ENCODE measurements at regions not wholly inside any gene's neighbourhood (a gene's known extent, or its start where the extent isn't known, plus 50 kb on each side); places are given as distances from the start of the nearest gene placed in this dataset.
"Not testable (repeated sequence)": the region's sequence is repeated elsewhere in the genome, so short reads cannot be mapped to it uniquely, and the experiment has no call there.

- no peak overlapping the region for H3K4me3 ChIP-seq (ENCODE audit: low read depth, low read length)
- no peak for TF ChIP-seq MAX (IDR thresholded peaks at IDR 0.05; ENCODE audit: low read depth, low read length)
- no peak for TF ChIP-seq CTCF (IDR thresholded peaks at IDR 0.05; ENCODE audit: low read depth, low read length)
- no peak for TF ChIP-seq MYC (IDR thresholded peaks at IDR 0.05; ENCODE audit: low read depth, low read length)
- TF ChIP-seq POLR2A (IDR thresholded peaks at IDR 0.05; ENCODE audit: extremely low read depth, insufficient read length) = no peak
- DNase-seq (ENCODE audit: low read depth) = no peak
These were observed 241.8 kb upstream of the UBASH3B start for GRCh38 chr11:122413677-122414076.

GRCh38 chr11:122412581-122412980 is 242.9 kb upstream of the UBASH3B start:
- TF ChIP-seq MAX (IDR thresholded peaks at IDR 0.05; ENCODE audit: low read depth, low read length) = no peak
- TF ChIP-seq POLR2A (IDR thresholded peaks at IDR 0.05; ENCODE audit: extremely low read depth, insufficient read length) = no peak
- TF ChIP-seq MYC (IDR thresholded peaks at IDR 0.05; ENCODE audit: low read depth, low read length) = no peak
- no peak for TF ChIP-seq CTCF (IDR thresholded peaks at IDR 0.05; ENCODE audit: low read depth, low read length)
- no peak for DNase-seq (ENCODE audit: low read depth)

GRCh38 chr11:122406466-122406865 is 249.1 kb upstream of the UBASH3B start:
- TF ChIP-seq MYC (IDR thresholded peaks at IDR 0.05; ENCODE audit: low read depth, low read length) (no peak), CTCF (IDR thresholded peaks at IDR 0.05; ENCODE audit: low read depth, low read length) (no peak), MAX (IDR thresholded peaks at IDR 0.05; ENCODE audit: low read depth, low read length) (no peak), POLR2A (IDR thresholded peaks at IDR 0.05; ENCODE audit: extremely low read depth, insufficient read length) (no peak)
- H3K4me3 ChIP-seq (ENCODE audit: low read depth, low read length) = no peak overlapping the region
- DNase-seq (ENCODE audit: low read depth) = no peak

More at GRCh38 chr11:122412581-122412980, 242.9 kb upstream of the UBASH3B start:
- no peak overlapping the region for H3K4me3 ChIP-seq (ENCODE audit: low read depth, low read length)

GRCh38 chr11:122405547-122406341 is 249.8 kb upstream of the UBASH3B start:
- H3K4me3 ChIP-seq (ENCODE audit: low read depth, low read length) = no peak overlapping the region
- TF ChIP-seq CTCF (IDR thresholded peaks at IDR 0.05; ENCODE audit: low read depth, low read length) (no peak), POLR2A (IDR thresholded peaks at IDR 0.05; ENCODE audit: extremely low read depth, insufficient read length) (no peak), MAX (IDR thresholded peaks at IDR 0.05; ENCODE audit: low read depth, low read length) (no peak), MYC (IDR thresholded peaks at IDR 0.05; ENCODE audit: low read depth, low read length) (no peak)
- peak; percentile 8 for DNase-seq (ENCODE audit: low read depth)

GRCh38 chr11:122404571-122404970 is 251.0 kb upstream of the UBASH3B start:
- H3K4me3 ChIP-seq (ENCODE audit: low read depth, low read length) = no peak overlapping the region
- TF ChIP-seq CTCF (IDR thresholded peaks at IDR 0.05; ENCODE audit: low read depth, low read length) (no peak), MAX (IDR thresholded peaks at IDR 0.05; ENCODE audit: low read depth, low read length) (no peak), MYC (IDR thresholded peaks at IDR 0.05; ENCODE audit: low read depth, low read length) (no peak), POLR2A (IDR thresholded peaks at IDR 0.05; ENCODE audit: extremely low read depth, insufficient read length) (no peak)
- DNase-seq (ENCODE audit: low read depth) = no peak

- not testable (repeated sequence) for DNase-seq (ENCODE audit: low read depth); H3K4me3 ChIP-seq (ENCODE audit: low read depth, low read length)
These were observed 253.9 kb upstream of the UBASH3B start for GRCh38 chr11:122401581-122401980.
